Tibial artery (tissue), 4 donors: ENCODE measurements at regions not wholly inside any gene's neighbourhood (a gene's known extent, or its start where the extent isn't known, plus 50 kb on each side); places are given as distances from the start of the nearest gene placed in this dataset.

Source experiments
- DNase-seq, 2 donors: peaks; one replicate each; pipeline ENCODE4 v3.0.0-alpha.2; 2019
- H3K27ac ChIP-seq, 2 donors: fragments of 200-600 bp; sonication (generic) in 1 of 2; 1 replicate in 1 of 2; 2 replicates in 1 of 2; pipeline ENCODE4 v1.5.1; 2018 to 2019; ENCODE audit warnings: mild to moderate bottlenecking in 1 of 2
- H3K27me3 ChIP-seq, 2 donors: fragments of 200-600 bp; sonication (generic) in 1 of 2; one replicate each; pipeline versions ENCODE4 v1.5.1 to v1.6.0; 2016 to 2019
- H3K36me3 ChIP-seq, 3 donors: fragments of 200-600 bp; sonication (generic) in 2 of 3; one replicate each; pipeline ENCODE4 v1.5.1; 2016 to 2019; ENCODE audit warnings: mild to moderate bottlenecking in 2 of 3
- H3K4me1 ChIP-seq, 4 donors: fragments of 200-600 bp; sonication (generic) in 2 of 4; 1 replicate in 3 of 4; 2 replicates in 1 of 4; pipeline ENCODE4 v1.5.1; 2016 to 2019
- H3K4me3 ChIP-seq, 2 donors: fragments of 200-600 bp; sonication (generic) in 1 of 2; 1 replicate in 1 of 2; 2 replicates in 1 of 2; pipeline ENCODE4 v1.5.1; 2018 to 2019; ENCODE audit warnings: mild to moderate bottlenecking in 2 of 2
- H3K9me3 ChIP-seq, 3 donors: fragments of 200-600 bp; sonication (generic) in 1 of 3; one replicate each; pipeline ENCODE4 v1.5.1; 2016 to 2019
- intact Hi-C: fragments of 100-400 bp; cut with DNase I; formaldehyde crosslinking; loops from one replicate; pipeline ENCODE4 v1.15.0; 2023; ENCODE audit warnings: low total_unique reads
- TF ChIP-seq, protein P1 (sequence below), 2 experiments: fragments of 200-600 bp in 1 of 2; fragments of 450-650 bp in 1 of 2; IDR thresholded peaks; one replicate each; pipeline ENCODE4 v1.5.1; 2017 to 2019; ENCODE audit warnings: antibody characterized with exemption in 2 of 2, mild to moderate bottlenecking in 1 of 2, moderate library complexity in 1 of 2

DNA sequence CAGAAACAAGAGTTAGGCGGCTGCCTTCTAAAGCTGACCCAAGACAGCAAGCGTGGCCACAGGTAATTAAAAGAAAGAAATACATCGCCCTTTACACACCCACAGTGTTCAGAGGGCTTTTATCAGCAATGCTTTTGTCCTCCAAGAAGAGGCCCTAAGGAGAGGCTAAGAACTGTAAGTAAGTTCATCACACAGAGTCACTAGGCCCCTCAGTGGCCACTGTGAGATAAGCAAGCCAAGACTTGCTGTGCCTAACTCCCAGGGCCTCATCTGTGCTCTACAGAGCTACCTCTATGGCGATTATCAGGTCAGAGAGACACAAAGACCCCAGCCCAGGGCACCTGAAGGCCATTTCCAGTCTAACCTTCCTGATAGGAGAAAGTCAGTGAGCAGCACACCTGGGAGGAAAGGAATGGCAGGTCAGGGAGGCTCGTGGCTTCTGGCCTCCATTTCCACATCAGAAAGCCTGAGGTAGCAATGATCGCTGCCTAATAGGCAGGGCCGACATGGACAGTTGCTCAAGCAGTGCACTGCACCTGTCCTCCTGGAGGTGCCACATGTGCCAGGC is 545.2 kb upstream of the CDH11 start:
- H3K27ac ChIP-seq: no peak overlapping the region
- no peaks in the 10 kb centered on the region for H3K36me3 ChIP-seq
- TF ChIP-seq, protein P1, sequence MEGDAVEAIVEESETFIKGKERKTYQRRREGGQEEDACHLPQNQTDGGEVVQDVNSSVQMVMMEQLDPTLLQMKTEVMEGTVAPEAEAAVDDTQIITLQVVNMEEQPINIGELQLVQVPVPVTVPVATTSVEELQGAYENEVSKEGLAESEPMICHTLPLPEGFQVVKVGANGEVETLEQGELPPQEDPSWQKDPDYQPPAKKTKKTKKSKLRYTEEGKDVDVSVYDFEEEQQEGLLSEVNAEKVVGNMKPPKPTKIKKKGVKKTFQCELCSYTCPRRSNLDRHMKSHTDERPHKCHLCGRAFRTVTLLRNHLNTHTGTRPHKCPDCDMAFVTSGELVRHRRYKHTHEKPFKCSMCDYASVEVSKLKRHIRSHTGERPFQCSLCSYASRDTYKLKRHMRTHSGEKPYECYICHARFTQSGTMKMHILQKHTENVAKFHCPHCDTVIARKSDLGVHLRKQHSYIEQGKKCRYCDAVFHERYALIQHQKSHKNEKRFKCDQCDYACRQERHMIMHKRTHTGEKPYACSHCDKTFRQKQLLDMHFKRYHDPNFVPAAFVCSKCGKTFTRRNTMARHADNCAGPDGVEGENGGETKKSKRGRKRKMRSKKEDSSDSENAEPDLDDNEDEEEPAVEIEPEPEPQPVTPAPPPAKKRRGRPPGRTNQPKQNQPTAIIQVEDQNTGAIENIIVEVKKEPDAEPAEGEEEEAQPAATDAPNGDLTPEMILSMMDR (IDR thresholded peaks at IDR 0.05): no peak
- no peak overlapping the region for H3K4me3 ChIP-seq
- H3K9me3 ChIP-seq: no peaks in the 10 kb centered on the region
- H3K27me3 ChIP-seq: no peaks in the 10 kb centered on the region
- intact Hi-C loops: no loop called here
- no peaks in the 10 kb centered on the region for H3K4me1 ChIP-seq
- no peak for DNase-seq

DNA sequence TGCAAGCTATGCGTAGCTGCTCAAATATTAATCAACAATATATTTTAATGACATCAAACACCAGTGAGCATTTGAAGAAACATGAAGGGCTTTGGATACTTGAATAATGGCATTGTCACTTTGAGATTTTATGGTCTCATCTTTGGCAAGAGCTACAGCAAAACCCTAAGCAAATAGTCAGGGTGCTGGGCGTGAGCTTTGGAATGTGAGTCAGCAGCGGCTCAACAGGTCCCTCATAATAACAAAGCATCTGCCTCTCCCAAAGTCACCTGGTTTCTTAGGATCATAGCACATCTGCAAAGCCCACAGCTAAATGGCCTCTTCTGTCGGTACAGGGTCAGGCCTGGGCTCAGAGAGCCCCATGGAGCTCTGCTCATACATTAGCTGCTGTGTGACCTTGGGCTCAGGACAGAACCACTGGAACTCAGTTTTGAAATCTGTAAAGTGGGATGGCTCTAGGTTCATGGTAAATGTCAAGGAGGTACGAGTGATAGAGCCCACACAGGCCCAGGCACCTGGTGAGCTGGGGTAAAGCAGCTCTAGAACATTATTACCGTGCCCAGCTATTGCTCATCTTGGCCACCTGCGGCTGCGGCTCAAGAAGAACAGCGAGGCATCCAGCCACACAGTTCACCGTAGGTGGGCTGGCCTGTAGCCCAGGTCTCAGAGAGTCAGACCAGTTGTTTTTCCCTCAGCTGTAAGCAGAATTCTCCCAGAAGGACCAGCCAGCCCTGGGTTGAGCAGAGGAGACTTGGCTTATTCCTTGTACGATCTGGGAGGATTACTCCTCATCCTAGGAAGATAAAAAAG is 544.5 kb upstream of the CDH11 start:
- no peak overlapping the region for H3K4me3 ChIP-seq
- DNase-seq: no peak
- no peaks in the 10 kb centered on the region for H3K36me3 ChIP-seq
- no peak overlapping the region for H3K27ac ChIP-seq
- H3K27me3 ChIP-seq: no peaks in the 10 kb centered on the region
- TF ChIP-seq, protein P1 (IDR thresholded peaks at IDR 0.05): no peak
- H3K9me3 ChIP-seq: no peaks in the 10 kb centered on the region
- no peaks in the 10 kb centered on the region for H3K4me1 ChIP-seq
- intact Hi-C loops: no loop called here

DNA sequence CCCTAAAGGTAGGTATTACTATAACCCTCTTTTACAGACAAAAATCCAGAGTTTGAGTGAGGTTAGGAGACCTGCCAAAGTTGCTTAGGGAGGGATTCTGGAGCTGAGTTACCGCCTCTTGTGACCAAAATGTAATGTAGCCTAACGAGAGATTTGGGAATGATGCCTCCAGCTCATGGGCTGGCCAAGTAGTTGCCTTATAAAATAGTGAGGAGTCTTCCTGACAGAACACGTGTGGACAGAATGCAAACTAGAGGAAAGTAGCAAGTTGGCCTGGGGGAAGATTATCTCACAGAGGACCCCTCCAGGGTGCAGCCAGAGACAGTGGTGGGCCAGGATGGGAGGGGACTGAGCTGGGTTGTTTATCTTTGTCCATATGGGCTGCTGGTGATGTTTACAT is 543.7 kb upstream of the CDH11 start:
- H3K27ac ChIP-seq: no peak overlapping the region

DNA sequence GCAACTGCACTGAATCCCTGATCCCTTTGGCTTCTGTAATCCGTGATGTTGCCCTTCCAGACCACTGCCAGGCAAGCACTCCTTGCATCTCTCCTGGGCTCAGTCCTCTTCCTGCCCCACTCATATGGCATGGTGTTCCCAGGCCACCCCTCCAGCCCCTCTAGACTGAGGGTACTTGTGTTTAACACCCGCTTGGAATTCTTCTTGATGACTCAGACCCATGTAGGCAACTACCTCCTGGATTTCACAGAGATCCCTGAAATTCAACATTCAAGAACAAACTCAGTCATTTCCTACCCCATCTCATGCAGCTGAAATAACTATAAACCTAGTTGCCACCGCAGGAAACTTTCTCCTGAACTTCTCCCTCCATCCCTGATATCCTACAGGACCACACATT is 541.9 kb upstream of the CDH11 start:
- intact Hi-C loops: no loop called here
- Histone ChIP-seq H3K4me3 (no peak overlapping the region), H3K27me3 (no peaks in the 10 kb centered on the region), H3K27ac (no peak overlapping the region), H3K36me3 (no peaks in the 10 kb centered on the region), H3K9me3 (no peaks in the 10 kb centered on the region), H3K4me1 (no peaks in the 10 kb centered on the region)
- no peak for DNase-seq
- TF ChIP-seq, protein P1 (IDR thresholded peaks at IDR 0.05): no peak

More for the DNA sequence above, 543.7 kb upstream of the CDH11 start:
- H3K36me3 ChIP-seq: no peaks in the 10 kb centered on the region
- intact Hi-C loops: no loop called here
- no peak overlapping the region for H3K4me3 ChIP-seq
- no peaks in the 10 kb centered on the region for H3K9me3 ChIP-seq
- DNase-seq: no peak
- H3K4me1 ChIP-seq: no peaks in the 10 kb centered on the region
- TF ChIP-seq, protein P1 (IDR thresholded peaks at IDR 0.05): no peak
- H3K27me3 ChIP-seq: no peaks in the 10 kb centered on the region

DNA sequence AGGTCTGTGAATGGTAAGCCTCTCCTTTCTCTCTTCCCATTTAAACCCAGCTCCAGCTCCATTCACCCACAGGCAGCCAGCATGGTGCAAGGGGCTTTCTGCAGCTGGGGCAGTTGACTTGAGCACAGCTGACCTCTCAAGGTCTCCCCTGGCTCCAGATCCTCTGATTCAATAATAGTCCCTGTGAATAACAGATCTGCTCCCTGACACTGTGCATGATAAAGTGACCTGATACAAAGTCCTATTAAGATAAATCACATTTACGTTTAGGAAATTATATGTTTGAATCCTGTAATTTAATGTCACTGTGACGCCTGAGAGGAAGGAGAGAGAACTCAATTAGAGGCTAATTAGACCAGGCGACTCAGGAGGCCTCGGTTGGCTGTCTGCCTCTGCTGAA is 540.4 kb upstream of the CDH11 start:
- Histone ChIP-seq H3K27ac (no peak overlapping the region), H3K27me3 (no peaks in the 10 kb centered on the region), H3K4me3 (no peak overlapping the region), H3K9me3 (no peaks in the 10 kb centered on the region), H3K4me1 (no peaks in the 10 kb centered on the region), H3K36me3 (no peaks in the 10 kb centered on the region)
- no peak for DNase-seq
- TF ChIP-seq, protein P1 (IDR thresholded peaks at IDR 0.05): no peak
- intact Hi-C loops: no loop called here
